ENCODE measurements at regions not wholly inside any gene's neighbourhood (a gene's known extent, or its start where the extent isn't known, plus 50 kb on each side); places are given as distances from the start of the nearest gene placed in this dataset.

GRCh38 chr2:103265521-103265920, 503.7 kb downstream of the TMEM182 start:
- TF ChIP-seq CTCF (IDR thresholded peaks at IDR 0.05): no peak
- TF ChIP-seq POLR2AphosphoS5 (IDR thresholded peaks at IDR 0.05): no peak
